Nephron (organoid): ENCODE measurements at regions not wholly inside any gene's neighbourhood (a gene's known extent, or its start where the extent isn't known, plus 50 kb on each side); places are given as distances from the start of the nearest gene placed in this dataset.

Source experiments
- H3K27ac Mint-ChIP-seq, 3 experiments: 2 replicates each; pipeline ENCODE4 v1.8.0; 2020; ENCODE audit warnings: mixed read lengths in 3 of 3, mild to moderate bottlenecking in 2 of 3, moderate library complexity in 1 of 3
- H3K27me3 Mint-ChIP-seq: 2 replicates; pipeline ENCODE4 v1.8.0; 2021; ENCODE audit warnings: low read depth, mild to moderate bottlenecking, moderate library complexity, mixed read lengths
- H3K36me3 Mint-ChIP-seq: 2 replicates; pipeline ENCODE4 v1.8.0; 2020; ENCODE audit warnings: low read depth, mixed read lengths
- H3K4me1 Mint-ChIP-seq: 2 replicates; pipeline ENCODE4 v1.8.0; 2020; ENCODE audit warnings: mixed read lengths
- H3K4me3 Mint-ChIP-seq, 3 experiments: 2 replicates each; pipeline ENCODE4 v1.8.0; 2020; ENCODE audit warnings: mild to moderate bottlenecking in 3 of 3, mixed read lengths in 3 of 3, moderate library complexity in 2 of 3
- H3K9me3 Mint-ChIP-seq: 2 replicates; pipeline ENCODE4 v1.8.0; 2020; ENCODE audit warnings: mixed read lengths
- CTCF ChIP-seq, 3 experiments: fragments of 200-600 bp; sonication (generic); IDR thresholded peaks; one replicate each; pipeline ENCODE4 v1.5.0; 2021; ENCODE audit warnings: antibody characterized with exemption in 3 of 3; ENCODE audit not compliant: unreplicated experiment in 3 of 3

GRCh38 chr15:70422342-70422741 lies 324.6 kb upstream of the TLE3 start:
- no peak for TF ChIP-seq CTCF (IDR thresholded peaks at IDR 0.05; ENCODE audit: unreplicated experiment in 3 of 3)
- Mint-ChIP-seq H3K27me3 (peaks cover 34% of the 10 kb centered on the region), H3K27ac (no peak overlapping the region), H3K9me3 (no peaks in the 10 kb centered on the region), H3K4me3 (no peak overlapping the region), H3K4me1 (no peaks in the 10 kb centered on the region), H3K36me3 (no peaks in the 10 kb centered on the region)

- Mint-ChIP-seq H3K36me3 (no peaks in the 10 kb centered on the region), H3K9me3 (no peaks in the 10 kb centered on the region), H3K27ac (no peak overlapping the region), H3K4me1 (peaks cover 12% of the 10 kb centered on the region), H3K4me3 (no peak overlapping the region), H3K27me3 (peaks cover 38% of the 10 kb centered on the region)
- TF ChIP-seq CTCF (IDR thresholded peaks at IDR 0.05; ENCODE audit: unreplicated experiment in 3 of 3): no peak
Measured at GRCh38 chr15:70420948-70421482, 323.3 kb upstream of the TLE3 start.

- peaks cover 38% of the 10 kb centered on the region for H3K27me3 Mint-ChIP-seq
- H3K4me1 Mint-ChIP-seq: peaks cover 16% of the 10 kb centered on the region
- no peak overlapping the region for H3K27ac Mint-ChIP-seq
- no peaks in the 10 kb centered on the region for H3K9me3 Mint-ChIP-seq
- H3K4me3 Mint-ChIP-seq: no peak overlapping the region
- TF ChIP-seq CTCF (IDR thresholded peaks at IDR 0.05; ENCODE audit: unreplicated experiment in 3 of 3): no peak
- H3K36me3 Mint-ChIP-seq: no peaks in the 10 kb centered on the region
Measured at GRCh38 chr15:70420086-70420947, 322.6 kb upstream of the TLE3 start.

GRCh38 chr15:70418943-70419342 lies 321.2 kb upstream of the TLE3 start:
- TF ChIP-seq CTCF (IDR thresholded peaks at IDR 0.05; ENCODE audit: unreplicated experiment in 3 of 3): no peak
- Mint-ChIP-seq H3K27me3 (peaks cover 27% of the 10 kb centered on the region), H3K9me3 (no peaks in the 10 kb centered on the region), H3K4me3 (no peak overlapping the region), H3K4me1 (peaks cover 16% of the 10 kb centered on the region), H3K27ac (peak overlapping the region in 2 of 3 experiments; percentile 19 to 40), H3K36me3 (no peaks in the 10 kb centered on the region)

GRCh38 chr15:70417535-70417934 lies 319.8 kb upstream of the TLE3 start:
- Mint-ChIP-seq H3K4me3 (no peak overlapping the region), H3K4me1 (peaks cover 21% of the 10 kb centered on the region), H3K36me3 (no peaks in the 10 kb centered on the region), H3K27ac (peak overlapping the region; percentile 13 to 75 (median 48)), H3K9me3 (no peaks in the 10 kb centered on the region), H3K27me3 (peaks cover 28% of the 10 kb centered on the region)
- TF ChIP-seq CTCF (IDR thresholded peaks at IDR 0.05; ENCODE audit: unreplicated experiment in 3 of 3): no peak
